Adrenal gland (tissue), 5 donors: ENCODE measurements at regions not wholly inside any gene's neighbourhood (a gene's known extent, or its start where the extent isn't known, plus 50 kb on each side); places are given as distances from the start of the nearest gene placed in this dataset.

Source experiments
- CTCF ChIP-seq, 6 experiments: fragments of 450-650 bp in 4 of 6; fragments of 200-600 bp in 2 of 6; sonication (generic) in 1 of 6; IDR thresholded peaks; 1 replicate in 5 of 6; 2 replicates in 1 of 6; pipeline versions ENCODE4 v1.5.1 to v1.8.0; 2016 to 2021; ENCODE audit warnings: antibody characterized with exemption in 6 of 6, mild to moderate bottlenecking in 2 of 6, moderate library complexity in 1 of 6
- POLR2A ChIP-seq, 2 donors: fragments of 450-650 bp; IDR thresholded peaks; one replicate each; pipeline ENCODE4 v1.6.1; 2017; ENCODE audit warnings: antibody characterized with exemption in 2 of 2, mild to moderate bottlenecking in 2 of 2, moderate library complexity in 1 of 2
- donor health status: DM: no; HTN: no; CAD: no.

DNA sequence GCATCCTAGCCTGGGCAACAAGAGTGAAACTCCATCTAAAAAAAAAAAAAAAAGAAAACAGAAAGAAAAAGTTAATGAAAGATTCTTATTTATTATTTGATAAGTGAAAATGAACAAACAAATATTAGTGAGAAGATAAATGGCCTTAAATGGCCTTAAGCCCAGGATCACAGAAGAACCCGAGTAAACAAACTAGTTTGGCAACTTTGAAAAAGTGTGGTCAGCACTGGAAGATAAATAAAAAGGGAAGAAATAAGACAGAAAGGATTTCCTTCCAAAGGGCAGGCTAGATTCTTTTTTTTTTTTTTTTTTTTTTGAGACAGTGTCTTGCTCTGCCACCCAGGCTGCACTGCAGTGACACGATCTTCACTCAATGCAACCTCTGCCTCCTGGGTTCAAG lies 692.4 kb downstream of the CPS1 start:
- TF ChIP-seq POLR2A (IDR thresholded peaks at IDR 0.05) (no peak), CTCF (IDR thresholded peaks at IDR 0.05) (no peak)
